HG02571 (cell line): ENCODE measurements at regions not wholly inside any gene's neighbourhood (a gene's known extent, or its start where the extent isn't known, plus 50 kb on each side); places are given as distances from the start of the nearest gene placed in this dataset.

Experiments used
- ATAC-seq: cut with Tn5 transposase; IDR thresholded peaks from one replicate; pipeline ENCODE4 v1.9.1; 2021; ENCODE audit warnings: mild to moderate bottlenecking, moderate library complexity; ENCODE audit not compliant: unreplicated experiment

DNA sequence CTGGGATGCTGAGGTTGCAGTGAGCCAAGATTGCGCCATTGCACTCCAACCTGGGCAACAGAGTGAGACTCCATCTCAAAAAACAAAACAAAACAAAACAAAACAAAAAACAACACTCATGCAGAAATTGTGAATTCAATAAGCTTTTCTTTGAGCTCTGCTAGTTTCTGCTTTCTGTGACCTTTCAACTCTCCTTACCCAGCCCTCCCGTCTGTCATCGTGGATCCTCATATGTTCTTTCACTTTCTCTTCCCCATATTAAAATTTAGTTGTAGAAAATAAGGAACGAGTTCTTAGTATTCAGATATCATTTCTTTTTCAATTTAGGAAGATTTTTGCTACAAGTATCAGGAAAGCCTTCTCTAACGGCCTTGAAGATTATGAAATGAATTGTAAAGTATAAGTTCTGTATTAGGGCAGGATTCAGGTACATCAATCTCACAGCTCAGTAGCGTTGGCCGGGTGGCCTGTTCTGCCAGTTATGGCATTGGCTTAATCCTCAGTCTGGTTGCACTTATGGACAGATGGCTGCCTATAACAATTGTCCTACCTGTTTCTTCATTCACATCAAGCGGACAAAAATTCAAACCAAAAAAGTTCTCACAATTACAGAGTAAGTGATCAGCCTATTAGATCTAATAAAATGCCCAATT is 1167.0 kb downstream of the SORCS3 start:
- ATAC-seq: no peak

DNA sequence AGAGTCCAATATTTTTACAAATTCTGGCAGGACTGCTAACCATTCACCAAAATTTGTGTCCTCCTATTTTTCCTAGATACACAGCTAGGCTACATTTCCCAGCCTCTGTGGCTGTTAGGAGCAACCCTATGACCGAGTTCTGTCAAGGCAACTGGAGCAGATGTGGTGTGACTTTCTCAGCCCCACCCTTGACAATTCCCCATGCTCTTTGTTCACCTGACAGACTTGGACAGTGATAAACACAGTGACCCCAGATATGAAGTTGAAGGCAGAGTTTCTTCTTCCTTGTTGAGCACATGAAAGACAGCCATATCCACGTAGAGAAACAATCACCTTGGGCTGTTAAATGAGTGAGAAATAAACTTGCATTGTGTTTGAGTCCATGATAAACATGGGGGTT is 1162.1 kb downstream of the SORCS3 start:
- ATAC-seq: no peak

DNA sequence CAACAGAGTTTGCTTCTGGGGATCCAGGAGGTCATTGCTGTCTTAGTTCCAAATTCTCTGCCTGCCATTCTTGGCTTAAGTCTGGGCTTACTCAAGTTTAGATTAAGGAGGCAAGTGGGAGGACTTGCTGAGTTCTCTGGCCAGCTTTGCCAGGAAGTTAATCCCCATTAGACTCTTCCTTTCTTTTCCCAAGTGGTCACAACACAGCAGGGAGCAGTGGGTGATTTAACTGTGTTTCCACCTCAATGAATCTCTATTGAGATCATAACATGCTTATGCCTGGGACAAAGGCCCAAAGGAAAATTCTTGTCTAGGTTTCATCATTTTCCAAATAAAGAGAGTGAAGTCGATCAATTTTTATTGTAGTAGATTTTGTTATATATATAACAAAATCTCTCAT is 1159.6 kb downstream of the SORCS3 start:
- no peak for ATAC-seq

DNA sequence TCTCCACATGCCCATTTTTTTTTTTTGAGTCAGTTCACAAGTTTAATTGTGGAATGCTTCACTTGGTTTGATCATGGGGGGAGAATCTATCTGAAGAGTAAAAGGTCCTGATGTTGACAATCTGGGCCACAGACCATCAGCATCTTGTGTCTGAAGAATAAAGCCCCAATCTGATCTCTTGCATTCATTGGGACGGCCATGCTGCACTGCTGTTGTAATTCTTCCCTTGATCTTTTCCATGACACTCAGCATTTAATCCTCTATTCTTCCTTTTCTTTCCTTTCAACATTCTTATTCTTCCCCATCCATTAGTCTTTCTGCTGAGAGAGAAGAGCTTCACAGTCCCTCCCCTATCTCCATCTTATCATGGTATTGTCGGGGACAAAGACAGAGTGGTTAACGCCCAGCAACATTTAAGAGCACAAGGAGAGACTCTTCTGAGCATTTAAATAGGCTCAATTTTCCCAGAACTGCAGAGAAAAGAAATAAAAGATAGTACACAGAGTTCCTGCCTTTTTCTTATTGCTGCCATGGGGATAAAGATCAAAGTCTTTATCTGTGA is 1157.3 kb downstream of the SORCS3 start:
- no peak for ATAC-seq

DNA sequence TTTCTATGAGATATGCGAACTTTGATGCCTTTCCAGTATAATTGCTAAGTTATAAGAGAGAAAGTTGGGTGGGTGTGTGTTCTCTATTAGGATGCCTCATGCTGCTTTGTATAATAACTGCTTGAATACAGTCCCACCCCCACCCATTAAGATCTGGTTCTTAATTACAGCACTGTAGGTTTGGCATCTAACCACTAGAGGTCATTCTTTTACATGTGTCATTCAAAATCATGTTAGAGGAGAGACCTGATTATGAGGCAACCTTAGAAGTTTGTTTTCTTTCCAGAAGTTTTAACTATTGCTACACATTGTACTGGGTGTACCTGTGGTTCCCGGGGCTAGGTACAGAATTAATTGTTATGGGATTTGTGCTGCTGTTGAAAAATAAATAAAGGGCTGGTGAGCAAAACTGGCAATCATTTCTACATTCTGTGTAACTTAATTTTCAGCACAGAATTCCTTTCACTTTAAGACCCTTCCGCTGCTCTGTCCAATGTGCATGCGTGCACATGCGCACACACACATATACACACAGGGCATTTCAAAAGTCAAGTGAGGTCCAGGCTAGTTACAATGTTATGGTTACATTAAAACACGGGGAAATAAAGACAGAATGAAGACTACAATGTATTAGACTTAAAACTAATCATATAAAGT is 1156.3 kb downstream of the SORCS3 start:
- ATAC-seq: no peak

DNA sequence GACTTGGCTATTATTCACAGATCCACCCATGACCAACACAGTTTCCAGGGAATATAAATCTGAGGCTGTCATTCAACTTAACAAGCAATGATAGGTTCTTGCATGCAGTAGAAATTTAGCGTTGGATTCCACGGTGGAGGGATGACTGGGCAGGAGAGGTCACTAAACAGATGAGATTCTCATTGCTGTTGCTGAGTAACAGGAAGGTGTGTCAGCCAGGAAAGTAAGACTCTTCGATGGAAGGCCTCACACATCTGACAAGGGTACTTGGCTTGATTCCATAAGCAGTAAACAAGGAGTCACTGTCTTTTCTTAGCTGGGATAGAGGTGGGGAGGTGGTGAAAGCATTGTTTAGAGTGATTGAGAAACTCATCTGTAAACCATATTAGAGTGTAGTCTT is 1152.0 kb downstream of the SORCS3 start:
- no peak for ATAC-seq

DNA sequence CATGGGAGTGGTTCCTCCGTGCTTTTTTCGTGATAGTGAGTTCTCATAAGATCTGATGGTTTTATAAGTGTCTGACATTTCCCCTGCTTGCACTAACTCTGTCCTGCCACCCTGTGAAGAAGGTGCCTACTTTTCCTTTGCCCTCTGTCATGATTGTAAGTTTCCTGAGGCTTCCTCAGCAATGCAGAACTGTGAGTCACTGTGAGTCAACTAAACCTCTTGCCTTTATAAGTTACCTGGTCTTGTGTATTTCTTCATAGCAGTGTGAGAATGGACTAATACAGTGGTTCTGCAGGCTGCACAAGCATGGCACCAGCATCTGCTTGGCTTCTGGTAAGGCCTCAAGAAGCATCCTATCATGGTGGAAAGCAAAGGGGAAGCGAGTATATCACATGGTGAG is 1144.6 kb downstream of the SORCS3 start:
- no peak for ATAC-seq

DNA sequence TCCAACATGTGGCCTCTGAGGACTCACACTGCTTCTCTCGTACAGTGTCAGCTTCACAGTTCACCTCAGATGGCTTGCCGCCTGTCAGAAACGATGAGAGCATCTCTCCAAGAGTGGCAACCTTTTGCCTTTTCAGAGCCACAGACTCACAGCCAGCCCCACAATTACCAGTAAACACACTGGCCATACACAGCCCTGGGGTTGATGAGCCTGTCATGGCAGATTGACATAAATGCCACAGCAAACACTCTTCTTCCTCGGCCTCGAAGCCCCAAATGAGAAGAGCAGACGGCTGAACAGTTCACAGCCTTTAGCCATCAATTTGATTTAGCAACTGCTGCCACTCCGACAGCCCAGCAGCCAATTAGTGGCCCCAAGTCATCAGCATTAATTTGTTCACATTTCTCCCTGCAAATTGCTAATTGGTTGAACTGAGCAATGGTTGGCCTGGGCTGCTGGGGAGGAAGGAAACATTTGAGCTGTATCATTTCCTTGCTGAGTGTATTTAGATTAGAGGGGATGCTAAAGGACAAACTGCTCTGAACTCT is 1142.9 kb downstream of the SORCS3 start:
- ATAC-seq: no peak

DNA sequence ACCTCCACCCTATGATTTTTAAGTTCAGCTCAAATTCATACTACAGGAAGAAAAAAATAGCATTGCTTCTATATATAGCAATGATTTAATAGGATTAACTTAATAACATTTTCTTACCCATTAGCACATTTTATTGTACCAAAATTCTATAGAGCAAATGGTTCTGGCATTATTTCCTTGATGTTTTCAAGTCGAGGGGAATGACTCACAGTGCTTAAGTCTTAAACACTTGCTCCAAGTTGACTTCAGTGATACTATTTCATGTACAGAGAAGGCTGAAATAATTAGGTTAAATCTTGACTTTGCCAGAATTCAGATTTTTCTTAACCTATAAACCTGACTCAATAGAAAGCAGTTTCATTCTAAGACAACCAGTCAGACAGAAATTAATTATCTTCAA is 1133.8 kb downstream of the SORCS3 start:
- ATAC-seq: no peak

DNA sequence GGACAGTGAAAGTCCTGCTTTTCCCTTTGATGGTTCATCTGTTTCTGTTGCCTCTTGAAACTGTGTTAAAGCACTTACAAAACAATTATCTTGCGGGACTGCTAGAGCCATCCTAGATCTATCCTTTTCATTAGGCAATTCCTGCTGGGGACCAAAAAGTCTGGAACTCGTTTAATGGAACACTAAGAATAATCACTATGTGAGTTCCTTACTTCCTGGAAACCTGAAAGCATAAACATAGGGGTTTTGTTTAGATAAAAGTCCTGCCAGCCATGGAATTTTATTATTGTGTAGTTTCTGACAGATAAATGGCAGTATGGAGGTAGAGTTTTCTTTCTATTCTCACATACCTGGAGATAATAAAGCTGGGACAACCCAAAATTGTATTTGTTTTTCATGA is 1133.3 kb downstream of the SORCS3 start:
- no peak for ATAC-seq

DNA sequence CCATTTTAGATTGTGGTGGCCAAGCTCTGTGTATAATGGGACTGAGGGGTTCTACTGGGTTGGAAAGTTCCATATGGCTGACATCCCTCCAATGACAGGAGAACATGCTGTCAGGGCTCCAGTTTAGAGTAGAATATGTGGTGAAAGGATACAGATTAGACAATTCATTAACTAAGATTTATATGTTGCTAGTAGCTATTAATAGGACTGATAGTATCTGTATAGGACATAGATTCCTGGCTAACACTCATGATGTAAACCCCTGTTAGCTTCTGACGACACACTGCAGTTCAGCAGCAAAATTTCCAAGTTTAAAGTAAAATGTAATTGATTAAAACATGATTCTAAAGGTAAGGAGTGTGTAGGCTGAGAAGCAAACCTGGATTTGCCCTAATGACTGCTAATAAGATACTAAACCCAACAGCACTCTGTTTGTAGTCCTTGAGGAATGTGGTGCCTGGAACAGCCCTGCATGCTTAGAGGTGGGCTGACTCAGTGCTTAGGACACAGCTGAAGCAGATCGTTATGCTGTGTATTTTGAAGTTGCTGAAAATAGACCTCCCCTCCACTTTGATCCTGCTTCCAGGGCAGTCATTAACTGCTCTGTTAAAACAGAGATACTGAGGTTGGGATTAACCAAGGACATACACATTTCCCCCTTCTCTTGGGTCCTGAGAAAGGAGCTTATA is 1129.6 kb downstream of the SORCS3 start:
- ATAC-seq: no peak

DNA sequence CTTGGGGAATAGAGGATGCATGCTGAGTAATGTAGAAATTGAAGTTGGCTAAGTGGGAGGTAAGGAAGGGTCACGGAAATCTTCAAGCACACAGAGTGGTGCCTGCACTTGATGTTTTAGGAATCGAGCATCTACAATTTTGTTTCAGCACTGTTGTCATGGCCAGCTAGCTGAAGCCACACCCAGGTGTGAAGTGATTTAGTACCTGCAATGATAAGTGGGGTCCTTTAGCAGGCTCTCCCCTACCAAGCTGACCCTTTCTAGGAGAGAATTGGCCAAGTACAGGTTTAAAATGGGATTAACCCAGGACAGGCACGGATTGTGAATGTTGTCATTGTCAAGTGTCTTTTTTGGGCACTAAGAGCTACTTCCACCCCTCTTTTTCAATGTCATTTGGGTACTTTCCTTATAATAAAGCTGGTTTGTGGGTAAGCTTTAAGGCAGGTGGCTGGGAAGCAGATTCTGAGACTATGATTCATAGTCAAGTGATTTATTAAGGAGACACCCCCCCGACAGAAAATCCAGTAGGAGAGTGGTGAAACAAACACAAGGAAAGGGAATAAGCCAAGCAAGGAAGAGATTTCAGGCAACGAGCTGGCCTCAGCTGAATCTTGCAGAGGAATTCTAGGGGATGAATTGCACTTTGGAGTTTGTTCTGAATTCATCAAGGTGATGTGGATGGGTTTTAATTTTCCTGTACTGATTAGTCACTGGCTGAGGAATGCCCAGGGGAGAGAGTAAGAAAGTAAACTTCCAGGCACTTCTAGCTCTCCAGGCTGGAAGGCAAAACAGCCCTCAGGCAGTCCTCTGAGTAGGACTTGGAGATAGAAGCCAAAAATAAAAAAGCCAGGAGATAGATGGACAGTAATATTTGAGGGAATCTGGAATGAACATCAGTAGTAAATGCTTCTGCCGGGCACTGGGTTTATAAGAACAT is 1128.4 kb downstream of the SORCS3 start:
- ATAC-seq: no peak

DNA sequence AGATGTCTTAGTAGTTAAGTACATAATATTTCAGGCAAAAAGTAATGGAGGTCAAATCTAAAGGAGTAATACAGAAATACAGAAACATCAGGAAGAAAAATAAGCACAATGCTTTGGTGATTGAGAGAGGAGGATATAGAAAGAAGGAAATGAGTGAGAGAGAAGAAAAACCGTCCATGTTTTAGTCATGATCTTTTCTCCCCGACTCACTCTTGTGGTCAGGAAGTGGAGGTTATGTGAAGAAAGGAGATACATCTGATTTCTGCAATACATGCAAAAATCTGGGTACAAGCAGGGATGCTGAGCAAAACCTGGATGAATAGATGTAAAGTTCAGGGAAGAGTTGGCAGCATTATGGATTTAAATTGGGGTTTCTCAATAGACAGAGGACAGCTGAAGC is 1122.5 kb downstream of the SORCS3 start:
- ATAC-seq: no peak

DNA sequence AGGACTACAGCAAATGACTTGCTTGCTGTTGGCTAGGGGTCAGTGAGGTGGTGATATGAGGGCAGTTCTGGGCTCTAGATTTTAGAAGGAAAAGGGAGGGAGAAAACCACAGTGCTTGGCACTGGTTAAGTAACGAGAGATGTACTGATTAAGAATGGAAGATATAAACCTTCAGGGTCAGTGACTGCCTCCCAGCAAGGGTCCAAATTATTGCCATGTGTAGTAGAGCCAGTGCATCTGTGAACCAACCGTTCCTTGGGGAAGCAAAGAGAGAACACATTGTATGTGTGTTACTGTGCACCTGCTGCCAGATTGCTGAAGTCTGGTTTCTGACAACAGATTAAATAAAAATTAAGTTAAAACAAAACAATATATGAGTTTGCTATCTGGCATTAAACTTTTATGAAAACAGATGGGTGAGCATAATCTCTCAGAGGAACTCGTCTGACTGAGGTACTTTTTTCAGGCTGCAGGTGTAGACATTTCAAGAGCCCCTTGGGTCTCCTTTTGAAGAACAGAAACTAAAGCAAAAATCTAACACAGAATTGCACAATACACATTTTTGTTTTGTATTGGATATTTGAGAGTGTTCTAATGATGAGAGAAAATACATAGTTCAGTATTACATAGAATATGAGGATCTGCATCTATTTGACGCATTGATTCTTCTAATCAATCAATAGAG is 1120.6 kb downstream of the SORCS3 start:
- ATAC-seq: no peak

DNA sequence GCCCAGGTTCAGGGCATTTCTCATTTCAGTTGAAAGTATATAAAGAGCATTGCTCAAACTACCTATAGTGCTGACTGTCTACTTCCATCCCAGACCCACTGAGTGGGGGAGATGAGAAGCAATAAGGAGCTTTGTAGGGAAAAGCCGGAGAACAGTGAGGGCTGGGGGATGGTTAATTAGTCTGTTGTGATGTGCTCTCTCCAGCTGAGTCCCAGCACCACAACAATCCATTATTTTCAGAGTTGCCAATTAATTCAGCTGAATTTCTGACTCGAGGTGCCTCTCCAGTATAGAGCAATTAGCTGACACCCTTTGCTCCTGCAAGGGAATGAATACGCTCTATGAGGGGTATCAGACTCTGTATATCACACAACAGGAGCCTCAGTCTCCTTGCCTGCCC is 1118.6 kb downstream of the SORCS3 start:
- ATAC-seq: no peak

DNA sequence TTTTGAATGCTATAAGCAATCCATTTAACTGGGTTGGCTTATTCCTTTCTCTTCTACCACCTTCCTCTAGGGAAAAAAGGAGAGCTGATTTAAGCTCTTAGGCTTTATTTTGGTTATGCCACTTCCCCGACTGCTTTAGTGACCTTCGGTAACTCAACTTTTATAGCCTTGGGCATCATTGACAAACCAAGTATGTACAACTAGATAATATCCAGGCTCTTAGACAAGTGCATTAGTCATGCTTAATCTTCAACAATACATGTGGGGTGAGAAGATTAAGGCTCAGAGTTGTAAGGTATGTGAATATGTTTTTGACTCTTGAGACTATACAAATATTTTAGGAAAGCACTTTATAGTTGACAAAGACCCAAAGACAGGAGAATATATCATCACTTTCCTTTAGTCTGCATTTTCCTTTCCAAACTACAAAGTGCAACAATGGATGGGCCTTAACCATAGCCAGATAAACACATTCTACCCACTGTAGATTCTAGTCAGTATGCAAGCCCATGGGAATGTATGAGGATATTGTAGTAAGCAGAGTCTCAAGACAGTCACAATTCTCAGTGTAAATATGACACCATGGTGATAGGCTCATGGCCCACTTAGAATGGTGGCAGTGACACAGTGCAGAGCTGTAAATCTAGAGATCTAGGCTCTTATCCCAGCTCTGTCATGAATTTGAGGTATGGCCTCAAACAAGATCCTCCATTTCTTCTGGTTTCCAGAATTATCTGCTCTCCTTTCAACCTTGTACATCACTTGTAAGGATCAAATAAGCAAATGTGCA is 1117.3 kb downstream of the SORCS3 start:
- ATAC-seq: no peak

DNA sequence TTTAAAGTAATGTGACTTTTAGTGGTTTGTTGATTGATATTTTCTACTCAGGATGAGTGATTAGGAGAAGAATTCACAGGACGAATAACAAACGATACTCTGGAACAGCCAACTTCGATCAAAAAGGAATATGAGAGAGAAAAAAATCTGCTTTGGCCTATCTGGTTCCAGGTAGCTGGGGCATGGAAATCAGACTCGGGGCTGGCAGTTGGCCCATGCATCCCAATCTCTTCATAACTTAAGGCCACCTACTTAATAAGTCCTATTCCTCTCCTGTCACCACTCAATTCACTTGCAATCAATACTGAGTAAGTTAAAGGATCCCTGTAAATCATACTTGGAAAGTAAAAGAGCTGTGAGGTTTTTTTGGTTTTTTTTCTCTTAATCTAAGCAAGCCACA is 1116.2 kb downstream of the SORCS3 start:
- ATAC-seq: no peak

DNA sequence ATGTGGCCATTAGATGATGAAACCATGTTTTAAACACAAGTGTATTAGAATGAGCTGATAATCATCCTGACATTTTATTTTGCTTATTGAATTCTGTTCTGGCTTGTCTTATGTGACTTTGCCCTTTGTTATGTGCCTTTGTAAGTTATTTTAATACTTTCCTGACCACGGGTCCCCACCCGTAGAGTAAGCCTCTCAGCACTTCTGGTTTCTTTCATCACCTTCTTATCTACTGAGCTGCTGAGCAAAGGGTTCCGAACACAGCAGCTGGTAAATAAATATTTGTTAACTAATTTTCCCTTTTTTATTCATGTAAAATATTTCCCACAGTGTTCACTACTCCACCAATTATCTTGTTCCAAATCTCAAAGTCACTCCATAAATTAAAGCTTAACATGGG is 1115.3 kb downstream of the SORCS3 start:
- no peak for ATAC-seq

DNA sequence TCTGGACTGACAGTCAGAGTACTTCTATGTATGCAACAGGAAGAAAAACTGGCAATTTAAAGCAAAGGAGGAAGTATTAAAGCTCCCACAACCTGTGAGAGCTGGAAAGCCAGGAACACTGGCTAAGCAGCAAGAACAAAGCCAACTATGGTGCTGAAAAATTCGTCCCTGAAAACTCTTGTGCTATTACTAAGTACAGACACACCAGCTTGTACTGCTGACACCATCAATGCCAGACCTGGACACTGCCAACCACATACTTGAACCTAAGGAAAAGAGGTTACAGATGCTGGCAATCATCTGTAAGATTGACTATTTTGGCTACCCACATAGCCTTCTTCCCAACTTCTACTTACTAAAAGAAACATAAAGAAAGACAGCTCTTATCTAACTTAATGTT is 1110.6 kb downstream of the SORCS3 start:
- no peak for ATAC-seq
